Endothelial cell (in vitro differentiated cells): ENCODE measurements at regions not wholly inside any gene's neighbourhood (a gene's known extent, or its start where the extent isn't known, plus 50 kb on each side); places are given as distances from the start of the nearest gene placed in this dataset.

Experiments used
- DNase-seq: peaks from one replicate; pipeline ENCODE4 v3.0.0; 2021; ENCODE audit warnings: low spot score
- H3K27ac Mint-ChIP-seq: one replicate; pipeline ENCODE4 v1.8.0; 2021; ENCODE audit warnings: mixed read lengths, inconsistent platforms; ENCODE audit not compliant: unreplicated experiment
- H3K27me3 Mint-ChIP-seq: one replicate; pipeline ENCODE4 v1.8.0; 2021; ENCODE audit warnings: mild to moderate bottlenecking, moderate library complexity, mixed read lengths, inconsistent platforms; ENCODE audit not compliant: unreplicated experiment
- H3K36me3 Mint-ChIP-seq: one replicate; pipeline ENCODE4 v1.8.0; 2021; ENCODE audit warnings: mild to moderate bottlenecking, low read depth, mixed read lengths, inconsistent platforms; ENCODE audit not compliant: unreplicated experiment
- H3K4me1 Mint-ChIP-seq: one replicate; pipeline ENCODE4 v1.8.0; 2021; ENCODE audit warnings: mild to moderate bottlenecking, mixed read lengths, inconsistent platforms; ENCODE audit not compliant: unreplicated experiment
- H3K4me3 Mint-ChIP-seq: one replicate; pipeline ENCODE4 v1.8.0; 2021; ENCODE audit warnings: mild to moderate bottlenecking, mixed read lengths, inconsistent platforms; ENCODE audit not compliant: unreplicated experiment
- H3K9me3 Mint-ChIP-seq: one replicate; pipeline ENCODE4 v1.8.0; 2021; ENCODE audit warnings: mixed read lengths, inconsistent platforms; ENCODE audit not compliant: unreplicated experiment
- TF ChIP-seq, protein P1 (sequence below): fragments of 200-600 bp; sonication (generic); IDR thresholded peaks from one replicate; pipeline ENCODE4 v1.5.0; 2021; ENCODE audit warnings: antibody characterized with exemption; ENCODE audit not compliant: unreplicated experiment

- Mint-ChIP-seq H3K27me3 (peaks cover 9% of the 10 kb centered on the region), H3K4me1 (peaks cover 14% of the 10 kb centered on the region), H3K4me3 (no peak overlapping the region), H3K9me3 (no peaks in the 10 kb centered on the region), H3K36me3 (no peaks in the 10 kb centered on the region), H3K27ac (no peak overlapping the region)
- DNase-seq, result no peak
- TF ChIP-seq, protein P1, sequence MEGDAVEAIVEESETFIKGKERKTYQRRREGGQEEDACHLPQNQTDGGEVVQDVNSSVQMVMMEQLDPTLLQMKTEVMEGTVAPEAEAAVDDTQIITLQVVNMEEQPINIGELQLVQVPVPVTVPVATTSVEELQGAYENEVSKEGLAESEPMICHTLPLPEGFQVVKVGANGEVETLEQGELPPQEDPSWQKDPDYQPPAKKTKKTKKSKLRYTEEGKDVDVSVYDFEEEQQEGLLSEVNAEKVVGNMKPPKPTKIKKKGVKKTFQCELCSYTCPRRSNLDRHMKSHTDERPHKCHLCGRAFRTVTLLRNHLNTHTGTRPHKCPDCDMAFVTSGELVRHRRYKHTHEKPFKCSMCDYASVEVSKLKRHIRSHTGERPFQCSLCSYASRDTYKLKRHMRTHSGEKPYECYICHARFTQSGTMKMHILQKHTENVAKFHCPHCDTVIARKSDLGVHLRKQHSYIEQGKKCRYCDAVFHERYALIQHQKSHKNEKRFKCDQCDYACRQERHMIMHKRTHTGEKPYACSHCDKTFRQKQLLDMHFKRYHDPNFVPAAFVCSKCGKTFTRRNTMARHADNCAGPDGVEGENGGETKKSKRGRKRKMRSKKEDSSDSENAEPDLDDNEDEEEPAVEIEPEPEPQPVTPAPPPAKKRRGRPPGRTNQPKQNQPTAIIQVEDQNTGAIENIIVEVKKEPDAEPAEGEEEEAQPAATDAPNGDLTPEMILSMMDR, result no peak
These were observed 51.4 kb upstream of the BLCAP start for GRCh38 chr20:37579106-37579505.

DNA sequence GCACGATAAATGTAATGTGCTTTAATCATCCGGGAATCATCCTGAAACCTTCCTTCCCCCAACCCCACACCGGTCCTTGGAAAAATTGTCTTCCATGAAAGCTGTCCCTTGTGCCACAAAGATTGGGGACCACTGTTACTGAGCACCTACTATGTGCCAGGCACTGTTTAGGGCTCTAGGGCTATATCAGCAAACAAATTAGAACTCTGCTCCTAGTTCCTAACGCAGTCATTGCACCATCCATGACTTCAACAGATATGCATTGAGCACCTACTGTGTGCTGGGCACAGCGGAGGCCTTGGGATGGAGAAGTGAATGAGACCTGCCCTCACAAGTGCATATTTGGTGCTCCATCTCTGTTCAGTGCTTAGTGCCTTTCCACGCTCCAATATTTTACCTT is 50.3 kb upstream of the BLCAP start:
- DNase-seq, result no peak
- Mint-ChIP-seq H3K27ac (no peak overlapping the region), H3K36me3 (no peaks in the 10 kb centered on the region), H3K4me1 (peaks cover 14% of the 10 kb centered on the region), H3K27me3 (peaks cover 14% of the 10 kb centered on the region), H3K4me3 (no peak overlapping the region), H3K9me3 (no peaks in the 10 kb centered on the region)
- TF ChIP-seq, protein P1, result no peak
